ENCODE measurements at regions not wholly inside any gene's neighbourhood (a gene's known extent, or its start where the extent isn't known, plus 50 kb on each side); places are given as distances from the start of the nearest gene placed in this dataset.

- H2AFZ ChIP-seq = no peak overlapping the region
- peaks cover 13% of the 10 kb centered on the region for H3K27me3 Mint-ChIP-seq (ENCODE audit: insufficient read depth, low read depth, poor library complexity)
- TF ChIP-seq POLR2AphosphoS5 (IDR thresholded peaks at IDR 0.05; ENCODE audit: low read depth) = no peak
- no peak overlapping the region for H3K27ac ChIP-seq (ENCODE audit: low read depth)
- peaks cover 3% of the 10 kb centered on the region; the same call in 2 of the 3 replicates for H3K9me3 Mint-ChIP-seq
- H3K79me2 ChIP-seq (replicated peaks; ENCODE audit: insufficient read depth) = peaks cover 8% of the 10 kb centered on the region; the same call in 1 of the 2 replicates
- peaks cover 8% of the 10 kb centered on the region; the same call in 2 of the 3 replicates for H3K36me3 Mint-ChIP-seq (ENCODE audit: low read depth)
- no peak for DNase-seq (ENCODE audit: low spot score)
- H3K4me1 Mint-ChIP-seq = peaks cover 51% of the 10 kb centered on the region
- no peak overlapping the region for H3K27ac Mint-ChIP-seq
- no peak for ATAC-seq
- no peak overlapping the region for H3K4me3 Mint-ChIP-seq
- no peak overlapping the region for H3K4me3 ChIP-seq
- peaks cover 27% of the 10 kb centered on the region for H3K4me1 ChIP-seq (ENCODE audit: insufficient read depth)
- no peaks in the 10 kb centered on the region; the same call in 1 of the 2 replicates for H4K20me1 ChIP-seq (replicated peaks; ENCODE audit: insufficient read depth)
- H3K9me2 ChIP-seq (ENCODE audit: insufficient read depth) = no peaks in the 10 kb centered on the region
- no peaks in the 10 kb centered on the region for H3F3A ChIP-seq (replicated peaks; ENCODE audit: low read depth)
- no peak overlapping the region for H3K4me2 ChIP-seq
- no peaks in the 10 kb centered on the region for H3K27me3 ChIP-seq (ENCODE audit: insufficient read depth)
- no peaks in the 10 kb centered on the region for H3K36me3 ChIP-seq (ENCODE audit: insufficient read depth)
Observed at GRCh38 chr11:70528794-70529580, 130.7 kb downstream of the CTTN start.

GRCh38 chr11:70530010-70530409 is 131.7 kb downstream of the CTTN start:
- peaks cover 17% of the 10 kb centered on the region for H3K4me1 ChIP-seq (ENCODE audit: insufficient read depth)
- TF ChIP-seq ZNF462 (CRISPR knock-in tag; IDR thresholded peaks at IDR 0.05) = no peak
- TF ChIP-seq ETS1 (IDR thresholded peaks at IDR 0.05) = no peak
- TF ChIP-seq CTCF (conservative IDR thresholded peaks at IDR 0.05; ENCODE audit: low read depth in 2 of 2) = no peak
- TF ChIP-seq JUNB (IDR thresholded peaks at IDR 0.05; ENCODE audit: unreplicated experiment) = no peak
- TF ChIP-seq REST (IDR thresholded peaks at IDR 0.05; ENCODE audit: unreplicated experiment) = no peak
- TF ChIP-seq EZH2 (IDR thresholded peaks at IDR 0.05; ENCODE audit: low read depth, unreplicated experiment) = no peak
- TF ChIP-seq NANOG (IDR thresholded peaks at IDR 0.05; ENCODE audit: borderline replicate concordance) = no peak

More at GRCh38 chr11:70530010-70530409, 131.7 kb downstream of the CTTN start:
- ATAC-seq = no peak
- Histone ChIP-seq H3K4me3 (no peak overlapping the region), H3K27ac (ENCODE audit: low read depth) (no peak overlapping the region), H3K27me3 (ENCODE audit: insufficient read depth) (no peaks in the 10 kb centered on the region), H3F3A (replicated peaks; ENCODE audit: low read depth) (no peaks in the 10 kb centered on the region), H4K20me1 (replicated peaks; ENCODE audit: insufficient read depth) (no peaks in the 10 kb centered on the region; the same call in 1 of the 2 replicates), H3K4me2 (no peak overlapping the region), H3K9me2 (ENCODE audit: insufficient read depth) (no peaks in the 10 kb centered on the region), H3K36me3 (ENCODE audit: insufficient read depth) (no peaks in the 10 kb centered on the region), H2AFZ (no peak overlapping the region), H3K79me2 (replicated peaks; ENCODE audit: insufficient read depth) (peaks cover 8% of the 10 kb centered on the region; the same call in 1 of the 2 replicates)
- H3K4me3 Mint-ChIP-seq = no peak overlapping the region
- peaks cover 13% of the 10 kb centered on the region for H3K27me3 Mint-ChIP-seq (ENCODE audit: insufficient read depth, low read depth, poor library complexity)
- no peak for DNase-seq (ENCODE audit: low spot score)
- H3K36me3 Mint-ChIP-seq (ENCODE audit: low read depth) = peaks cover 12% of the 10 kb centered on the region
- peaks cover 3% of the 10 kb centered on the region for H3K9me3 Mint-ChIP-seq
- no peak overlapping the region for H3K27ac Mint-ChIP-seq
- H3K4me1 Mint-ChIP-seq = peaks cover 41% of the 10 kb centered on the region

All from GM23338 (cell line).